Upper lobe of right lung (tissue), 1 donor: ENCODE measurements at regions not wholly inside any gene's neighbourhood (a gene's known extent, or its start where the extent isn't known, plus 50 kb on each side); places are given as distances from the start of the nearest gene placed in this dataset.

Source experiments
- ATAC-seq: fragments of 200-7000 bp; cut with Tn5 transposase; one replicate; pipeline ENCODE4 v1.9.1; 2020; ENCODE audit warnings: mild to moderate bottlenecking, moderate library complexity
- DNase-seq: peaks from one replicate; pipeline ENCODE4 v3.0.0-alpha.2; 2020
- H3K27ac ChIP-seq: fragments of 200-600 bp; one replicate; pipeline ENCODE4 v1.8.0; 2022
- H3K27me3 ChIP-seq: fragments of 200-600 bp; one replicate; pipeline ENCODE4 v1.8.0; 2022; ENCODE audit warnings: mild to moderate bottlenecking
- H3K36me3 ChIP-seq: fragments of 200-600 bp; one replicate; pipeline ENCODE4 v1.8.0; 2022
- H3K4me1 ChIP-seq: fragments of 200-600 bp; one replicate; pipeline ENCODE4 v1.8.0; 2022
- H3K4me3 ChIP-seq: fragments of 200-600 bp; one replicate; pipeline ENCODE4 v1.8.0; 2022; ENCODE audit warnings: mild to moderate bottlenecking
- H3K9me3 ChIP-seq: fragments of 200-600 bp; one replicate; pipeline ENCODE4 v1.8.0; 2022
- intact Hi-C: fragments of 100-400 bp; cut with DNase I; formaldehyde crosslinking; loops from one replicate; pipeline ENCODE4 v1.11.0; 2022
- TF ChIP-seq, protein P1 (sequence below): fragments of 200-600 bp; IDR thresholded peaks from one replicate; pipeline ENCODE4 v1.8.0; 2022; ENCODE audit warnings: antibody characterized with exemption
- donor health status: DM: no; HTN: yes; CAD: no; lungs with severe emphysema.

DNA sequence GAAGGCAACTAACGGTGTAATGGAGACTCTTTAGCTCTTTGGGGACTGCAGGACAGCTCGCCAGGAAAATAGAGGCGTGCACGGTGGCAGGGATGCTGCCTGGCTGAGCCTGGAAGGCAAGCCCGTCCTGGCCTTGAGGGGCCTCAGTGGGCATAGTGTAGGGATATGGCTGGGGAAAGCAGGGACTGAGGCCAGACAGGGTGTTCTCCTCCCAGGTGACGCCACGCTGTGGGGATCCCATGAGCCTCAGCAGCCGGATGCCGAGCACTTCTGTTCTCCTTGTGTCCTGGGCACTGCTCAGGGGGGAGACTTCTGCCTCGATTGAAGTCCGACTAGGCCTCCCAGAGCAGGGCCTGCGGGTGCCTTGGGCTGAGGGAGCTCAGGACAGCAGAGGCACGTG, 89.2 kb downstream of the NPIPB11 start:
- Histone ChIP-seq H3K27me3 (no peaks in the 10 kb centered on the region), H3K36me3 (no peaks in the 10 kb centered on the region), H3K4me1 (peaks cover 4% of the 10 kb centered on the region), H3K9me3 (no peaks in the 10 kb centered on the region), H3K27ac (no peak overlapping the region), H3K4me3 (no peak overlapping the region)
- TF ChIP-seq, protein P1, sequence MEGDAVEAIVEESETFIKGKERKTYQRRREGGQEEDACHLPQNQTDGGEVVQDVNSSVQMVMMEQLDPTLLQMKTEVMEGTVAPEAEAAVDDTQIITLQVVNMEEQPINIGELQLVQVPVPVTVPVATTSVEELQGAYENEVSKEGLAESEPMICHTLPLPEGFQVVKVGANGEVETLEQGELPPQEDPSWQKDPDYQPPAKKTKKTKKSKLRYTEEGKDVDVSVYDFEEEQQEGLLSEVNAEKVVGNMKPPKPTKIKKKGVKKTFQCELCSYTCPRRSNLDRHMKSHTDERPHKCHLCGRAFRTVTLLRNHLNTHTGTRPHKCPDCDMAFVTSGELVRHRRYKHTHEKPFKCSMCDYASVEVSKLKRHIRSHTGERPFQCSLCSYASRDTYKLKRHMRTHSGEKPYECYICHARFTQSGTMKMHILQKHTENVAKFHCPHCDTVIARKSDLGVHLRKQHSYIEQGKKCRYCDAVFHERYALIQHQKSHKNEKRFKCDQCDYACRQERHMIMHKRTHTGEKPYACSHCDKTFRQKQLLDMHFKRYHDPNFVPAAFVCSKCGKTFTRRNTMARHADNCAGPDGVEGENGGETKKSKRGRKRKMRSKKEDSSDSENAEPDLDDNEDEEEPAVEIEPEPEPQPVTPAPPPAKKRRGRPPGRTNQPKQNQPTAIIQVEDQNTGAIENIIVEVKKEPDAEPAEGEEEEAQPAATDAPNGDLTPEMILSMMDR: no peak
- ATAC-seq (no peak), DNase-seq (no peak)
- intact Hi-C loops: no loop called here

DNA sequence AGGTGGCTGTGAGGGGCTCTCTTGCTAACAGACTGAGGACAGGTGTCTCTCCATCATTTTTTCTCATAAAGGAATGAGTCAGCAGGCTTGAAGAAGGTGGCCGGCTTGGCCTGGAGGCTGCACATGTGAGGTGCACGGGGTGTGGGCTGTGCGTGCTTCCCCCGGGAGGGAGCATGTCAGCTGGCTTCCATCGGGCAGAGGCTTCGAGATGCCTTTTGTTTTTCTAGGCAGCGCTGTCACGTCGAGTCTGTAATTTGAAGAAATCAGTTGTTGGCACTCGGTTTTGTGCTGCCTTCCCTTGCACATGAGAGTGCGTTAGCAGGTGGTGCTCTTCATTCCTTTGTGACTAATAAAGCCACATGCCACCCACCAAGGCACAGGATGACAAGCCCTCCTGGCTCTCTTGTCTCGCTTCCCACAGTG, 89.7 kb downstream of the NPIPB11 start:
- no peaks in the 10 kb centered on the region for H3K9me3 ChIP-seq
- peaks cover 4% of the 10 kb centered on the region for H3K4me1 ChIP-seq
- TF ChIP-seq, protein P1: no peak
- no peaks in the 10 kb centered on the region for H3K36me3 ChIP-seq
- intact Hi-C loops: no loop called here
- DNase-seq (no peak), ATAC-seq (no peak)
- no peak overlapping the region for H3K4me3 ChIP-seq
- H3K27ac ChIP-seq: no peak overlapping the region
- H3K27me3 ChIP-seq: no peaks in the 10 kb centered on the region

DNA sequence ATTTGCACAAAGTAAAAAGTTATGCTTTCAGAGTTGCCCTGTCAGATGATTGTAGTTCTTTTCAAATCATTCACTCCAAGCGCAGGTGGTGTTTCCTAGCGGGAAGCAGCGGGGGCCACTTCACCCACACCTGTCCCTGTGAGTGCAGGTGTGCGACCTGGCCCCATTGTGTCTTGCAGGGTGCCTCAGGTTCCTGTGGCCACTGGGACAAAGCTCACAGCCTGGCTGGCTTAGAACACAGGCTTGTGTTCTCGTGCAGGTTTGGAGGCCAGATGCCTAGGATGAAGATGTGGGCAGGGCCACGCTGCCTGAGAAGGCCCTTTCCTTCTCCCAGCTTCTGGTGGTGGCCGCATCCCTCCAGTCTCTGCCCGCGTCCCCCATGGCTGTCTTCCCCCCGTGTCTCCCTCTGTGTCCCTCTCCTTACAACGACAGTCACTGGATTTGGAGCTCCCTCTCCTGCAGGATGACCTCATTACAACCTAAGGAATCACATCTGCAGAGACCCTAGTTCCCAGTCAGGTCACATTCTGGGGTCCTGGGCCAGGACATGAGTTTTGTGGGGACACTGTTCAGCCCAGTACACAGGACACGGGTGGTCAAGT, 90.5 kb downstream of the NPIPB11 start:
- no peak for DNase-seq
- Histone ChIP-seq H3K36me3 (no peaks in the 10 kb centered on the region), H3K27me3 (no peaks in the 10 kb centered on the region), H3K4me3 (no peak overlapping the region), H3K9me3 (no peaks in the 10 kb centered on the region), H3K4me1 (peaks cover 4% of the 10 kb centered on the region), H3K27ac (no peak overlapping the region)
- intact Hi-C loops: no loop called here
- no peak for ATAC-seq
- TF ChIP-seq, protein P1: no peak

DNA sequence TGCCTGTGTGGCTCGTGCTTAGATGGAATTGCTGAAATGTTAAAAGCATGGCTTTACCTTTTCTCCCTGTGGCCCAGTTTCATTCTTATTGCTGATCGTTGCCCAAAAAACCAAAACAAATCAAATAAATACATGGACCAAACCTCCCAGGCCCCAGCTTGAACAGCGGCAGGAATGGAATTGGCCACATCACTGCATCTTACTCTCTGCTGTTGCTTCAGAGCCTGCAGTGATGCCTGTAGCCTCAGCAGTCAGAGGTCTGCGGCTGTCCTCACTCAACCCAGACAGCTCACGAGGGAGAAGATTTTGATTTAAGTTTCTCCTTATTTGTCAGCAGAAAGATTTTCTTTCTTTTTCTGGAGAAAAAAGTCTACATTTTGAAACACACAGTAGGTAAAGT, 91.5 kb downstream of the NPIPB11 start:
- H3K27me3 ChIP-seq: no peaks in the 10 kb centered on the region
- ATAC-seq (no peak), DNase-seq (no peak)
- TF ChIP-seq, protein P1: no peak
- H3K27ac ChIP-seq: no peak overlapping the region
- no peaks in the 10 kb centered on the region for H3K36me3 ChIP-seq
- H3K9me3 ChIP-seq: no peaks in the 10 kb centered on the region
- H3K4me3 ChIP-seq: no peak overlapping the region
- peaks cover 4% of the 10 kb centered on the region for H3K4me1 ChIP-seq
- intact Hi-C loops: no loop called here

DNA sequence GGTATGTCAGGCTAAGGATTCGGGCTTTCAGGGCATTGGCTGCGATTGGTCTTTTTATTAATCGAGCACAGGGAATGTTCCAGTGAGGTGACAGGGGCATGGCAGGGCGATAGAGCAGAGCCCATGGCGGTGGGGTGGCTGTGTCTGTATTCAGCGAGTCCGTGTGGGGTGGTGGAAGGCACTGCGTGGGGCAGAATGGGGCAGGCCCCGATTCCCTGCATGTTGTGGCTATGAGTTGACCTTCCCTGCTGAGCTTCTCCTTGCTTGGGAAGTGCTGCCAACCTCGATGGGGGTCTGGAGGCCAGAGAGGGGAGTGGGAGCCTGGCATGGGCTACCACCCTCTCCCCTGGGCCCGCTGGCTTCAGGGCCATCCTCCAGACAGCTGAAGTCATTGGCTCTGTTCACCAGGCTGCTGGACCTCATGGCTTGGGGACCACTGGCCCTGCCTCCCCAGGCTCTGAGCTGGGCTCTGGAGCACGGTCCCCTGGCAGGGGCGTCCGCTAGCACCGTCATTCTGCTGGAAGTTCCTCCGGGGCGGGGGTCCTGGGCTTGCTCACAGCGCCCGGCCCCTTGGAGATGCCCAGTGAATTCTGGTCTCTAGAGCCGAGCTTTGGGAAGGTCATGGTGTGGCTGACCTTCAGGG, 92.1 kb downstream of the NPIPB11 start:
- intact Hi-C loops: no loop called here
- ATAC-seq: no peak
- Histone ChIP-seq H3K4me3 (no peak overlapping the region), H3K27ac (no peak overlapping the region), H3K27me3 (no peaks in the 10 kb centered on the region), H3K36me3 (no peaks in the 10 kb centered on the region), H3K4me1 (peaks cover 4% of the 10 kb centered on the region), H3K9me3 (no peaks in the 10 kb centered on the region)
- DNase-seq: no peak
- TF ChIP-seq, protein P1: no peak
